HEK293 (cell line): ENCODE measurements at regions not wholly inside any gene's neighbourhood (a gene's known extent, or its start where the extent isn't known, plus 50 kb on each side); places are given as distances from the start of the nearest gene placed in this dataset.
"Not testable (repeated sequence)": the region's sequence is repeated elsewhere in the genome, so short reads cannot be mapped to it uniquely, and the experiment has no call there.

Experiments used
- CTCF ChIA-PET: fragments of 350-600 bp; formaldehyde crosslinking; extraction: SDS; loops from one replicate; lab custom pipeline; 2021; ENCODE audit warnings: antibody characterized with exemption; lab: Yijun Ruan, JAX
- POLR2A ChIA-PET: fragments of 300-600 bp; formaldehyde crosslinking; extraction: SDS; loops from one replicate; lab custom pipeline; 2020; ENCODE audit warnings: antibody characterized with exemption, inconsistent platforms; lab: Yijun Ruan, JAX
- H3K27ac ChIP-seq: fragments of 200-500 bp; sonication (Bioruptor generic); 2 replicates; pipeline ENCODE4 v1.5.1; 2014; ENCODE audit warnings: low read depth, low read length, control low read depth, inconsistent platforms; ENCODE audit errors: extremely low read depth
- H3K36me3 ChIP-seq, 2 experiments: fragments of 200-500 bp in 1 of 2; sonication (Bioruptor generic) in 1 of 2; 1 replicate in 1 of 2; 2 replicates in 1 of 2; pipeline ENCODE4 v1.5.1; 2014 to 2017; ENCODE audit warnings: inconsistent platforms in 2 of 2, low read length in 2 of 2; ENCODE audit not compliant: control insufficient read depth in 2 of 2, insufficient read depth in 1 of 2
- H3K4me1 ChIP-seq: fragments of 200-500 bp; sonication (Bioruptor generic); 2 replicates; pipeline ENCODE4 v1.5.1; 2014; ENCODE audit warnings: mild to moderate bottlenecking, low read length, inconsistent platforms; ENCODE audit not compliant: control insufficient read depth, insufficient read depth
- H3K4me3 ChIP-seq: 2 replicates; pipeline ENCODE4 v1.5.1; 2011; ENCODE audit warnings: low read depth, mild to moderate bottlenecking, control low read depth, low read length, moderate library complexity
- H3K9me3 ChIP-seq: fragments of 200-500 bp; sonication (Bioruptor generic); 2 replicates; pipeline ENCODE4 v1.5.1; 2014; ENCODE audit warnings: low read depth, low read length, inconsistent platforms; ENCODE audit not compliant: control insufficient read depth, insufficient read depth
- KLF10 ChIP-seq: fragments of 450-650 bp; IDR thresholded peaks from 2 replicates; pipeline ENCODE4 v1.5.1; 2018; ENCODE audit warnings: missing biosample characterization, mild to moderate bottlenecking, missing genetic modification characterization
- SETDB1 ChIP-seq: IDR thresholded peaks from one replicate; pipeline ENCODE4 v1.6.1; 2017; ENCODE audit warnings: mild to moderate bottlenecking, low read length, moderate library complexity, mixed read lengths; ENCODE audit not compliant: insufficient read length
- TCF7L2 ChIP-seq: IDR thresholded peaks from 2 replicates; pipeline ENCODE4 v1.6.1; 2011; ENCODE audit warnings: low read depth, mild to moderate bottlenecking, inconsistent platforms, low read length, moderate library complexity, borderline replicate concordance
- ZBTB17 ChIP-seq: fragments of 450-650 bp; formaldehyde crosslinking; IDR thresholded peaks from 2 replicates; pipeline ENCODE4 v1.5.1; 2016; ENCODE audit warnings: missing biosample characterization, missing genetic modification characterization
- ZBTB6 ChIP-seq: fragments of 450-650 bp; formaldehyde crosslinking; IDR thresholded peaks from 2 replicates; pipeline ENCODE4 v1.5.1; 2017; ENCODE audit warnings: missing biosample characterization, missing genetic modification characterization
- ZBTB7A ChIP-seq: fragments of 450-650 bp; formaldehyde crosslinking; IDR thresholded peaks from 2 replicates; pipeline ENCODE4 v1.5.1; 2016; ENCODE audit warnings: low read depth, missing biosample characterization, missing genetic modification characterization
- ZBTB8A ChIP-seq: fragments of 450-650 bp; formaldehyde crosslinking; IDR thresholded peaks from 2 replicates; pipeline ENCODE4 v1.5.1; 2016; ENCODE audit warnings: missing biosample characterization, missing genetic modification characterization
- ZFHX2 ChIP-seq: fragments of 450-650 bp; formaldehyde crosslinking; conservative IDR thresholded peaks from 2 replicates; pipeline ENCODE4 v1.5.1; 2016; ENCODE audit warnings: missing biosample characterization, missing genetic modification characterization
- ZNF146 ChIP-seq: fragments of 450-650 bp; formaldehyde crosslinking; IDR thresholded peaks from 2 replicates; pipeline ENCODE4 v1.5.1; 2016; ENCODE audit warnings: missing biosample characterization, missing genetic modification characterization
- ZNF148 ChIP-seq: fragments of 450-650 bp; formaldehyde crosslinking; IDR thresholded peaks from 2 replicates; pipeline ENCODE4 v1.5.0; 2017; ENCODE audit warnings: missing biosample characterization, missing genetic modification characterization, borderline replicate concordance
- ZNF184 ChIP-seq: fragments of 450-650 bp; IDR thresholded peaks from 2 replicates; pipeline ENCODE4 v1.5.1; 2018; ENCODE audit warnings: missing biosample characterization, mild to moderate bottlenecking, missing genetic modification characterization
- ZNF274 ChIP-seq, 2 experiments: fragments of 200-500 bp in 1 of 2; fragments of 450-650 bp in 1 of 2; sonication (Bioruptor generic) in 1 of 2; formaldehyde crosslinking in 1 of 2; IDR thresholded peaks; 2 replicates each; pipeline versions ENCODE4 v1.5.1 to v1.6.1; 2014 to 2016; ENCODE audit warnings: borderline replicate concordance in 1 of 2, inconsistent platforms in 1 of 2, low read length in 1 of 2, missing biosample characterization in 1 of 2, missing genetic modification characterization in 1 of 2
- ZNF624 ChIP-seq: fragments of 450-650 bp; formaldehyde crosslinking; IDR thresholded peaks from 2 replicates; pipeline ENCODE4 v1.5.1; 2017; ENCODE audit warnings: missing biosample characterization, missing genetic modification characterization
- ZNF660 ChIP-seq: fragments of 450-650 bp; IDR thresholded peaks from 2 replicates; pipeline ENCODE4 v1.5.1; 2018; ENCODE audit warnings: missing biosample characterization, mild to moderate bottlenecking, missing genetic modification characterization
- TF ChIP-seq, protein P1 (sequence below): fragments of 450-650 bp; IDR thresholded peaks from 2 replicates; pipeline ENCODE4 v1.5.1; 2018; ENCODE audit warnings: missing biosample characterization, missing genetic modification characterization
- TF ChIP-seq, protein P2 (sequence below): fragments of 450-650 bp; formaldehyde crosslinking; IDR thresholded peaks from 2 replicates; pipeline ENCODE4 v1.5.1; 2016; ENCODE audit warnings: missing biosample characterization, missing genetic modification characterization
- TF ChIP-seq, protein P3 (sequence below): fragments of 450-650 bp; formaldehyde crosslinking; IDR thresholded peaks from 2 replicates; pipeline ENCODE4 v1.5.1; 2017; ENCODE audit warnings: missing biosample characterization, missing genetic modification characterization
- TF ChIP-seq, protein P4 (sequence below): sonication (generic); formaldehyde crosslinking; IDR thresholded peaks from 2 replicates; pipeline ENCODE4 v1.8.1; 2022; ENCODE audit warnings: mild to moderate bottlenecking, moderate library complexity, missing genetic modification reagents
- TF ChIP-seq, protein P5 (sequence below): fragments of 450-650 bp; formaldehyde crosslinking; IDR thresholded peaks from 2 replicates; pipeline ENCODE4 v1.5.1; 2016; ENCODE audit warnings: missing biosample characterization, missing genetic modification characterization

DNA sequence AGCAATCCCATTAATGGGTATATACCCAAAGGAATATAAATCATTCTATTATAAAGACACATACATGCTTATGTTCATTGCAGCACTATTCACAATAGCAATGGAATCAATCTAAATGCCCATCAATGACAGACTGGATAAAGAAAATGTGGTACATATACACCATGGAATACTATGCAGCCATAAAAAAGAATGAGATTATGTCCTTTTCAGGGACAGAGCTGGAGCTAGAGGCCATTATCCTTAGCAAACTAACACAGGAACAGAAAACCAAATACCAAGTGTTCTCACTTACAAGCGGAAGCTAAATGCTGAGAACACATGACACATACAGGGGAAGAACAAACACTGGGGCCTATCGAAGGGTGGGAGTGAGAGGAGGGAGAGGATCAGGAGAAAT, 276.3 kb downstream of the RRAGC start:
- H3K27ac ChIP-seq, H3K36me3 ChIP-seq, POLR2A ChIA-PET, H3K4me3 ChIP-seq, H3K4me1 ChIP-seq, H3K9me3 ChIP-seq, CTCF ChIA-PET: not testable (repeated sequence)
- peak; percentile 92 for TF ChIP-seq ZNF146

- Histone ChIP-seq H3K27ac (no peak overlapping the region), H3K4me3 (no peak overlapping the region), H3K9me3 (no peaks in the 10 kb centered on the region), H3K36me3 (no peaks in the 10 kb centered on the region), H3K4me1 (no peaks in the 10 kb centered on the region)
- POLR2A ChIA-PET: no interaction called here
- TF ChIP-seq KLF10 (tag by site-specific recombination) (no peak), ZNF184 (tag by site-specific recombination) (0 out of 2 replicates have a peak, but pooled peaks have one; percentile 32), ZFHX2 (peak; percentile 45), ZBTB17 (tag by site-specific recombination) (0 out of 2 replicates have a peak, but pooled peaks have one; percentile 19), SETDB1 (no peak)
- CTCF ChIA-PET: interaction anchor here (0.6 to 0.9 kb wide), 2 partner anchors 71 to 957 kb away, joined by 4 read pairs; no protein-coding TSS in a partner anchor
Observed at GRCh38 chr1:38581396-38581795, 278.2 kb downstream of the RRAGC start.

DNA sequence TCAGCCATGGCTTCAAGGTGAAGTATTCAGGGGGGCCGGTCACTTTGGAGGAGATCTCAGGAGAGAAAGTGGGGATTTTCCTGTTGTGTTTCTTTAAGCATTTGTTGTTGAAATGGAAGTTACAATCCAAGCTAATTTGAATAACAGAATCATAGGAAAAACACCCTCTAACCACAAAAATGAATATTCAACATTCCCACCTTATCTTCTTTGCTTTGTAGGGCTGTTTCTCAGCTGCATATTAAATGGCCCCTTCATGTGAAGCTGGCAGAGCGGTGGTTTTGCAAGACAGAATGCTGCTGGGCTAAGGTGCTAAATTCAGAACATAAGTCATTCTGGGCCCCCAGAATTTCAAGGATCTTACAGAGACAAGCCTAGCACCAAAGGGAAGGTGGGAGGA, 279.0 kb downstream of the RRAGC start:
- Histone ChIP-seq H3K4me1 (no peaks in the 10 kb centered on the region), H3K4me3 (no peak overlapping the region), H3K36me3 (no peaks in the 10 kb centered on the region), H3K27ac (no peak overlapping the region), H3K9me3 (no peaks in the 10 kb centered on the region)
- POLR2A ChIA-PET: no interaction called here
- CTCF ChIA-PET: interaction anchor here (0.9 to 1.3 kb wide), 3 partner anchors 10 to 238 kb away, joined by 3 to 4 read pairs (median 3); no protein-coding TSS in a partner anchor
- TF ChIP-seq ZNF624 (tag by site-specific recombination) (no peak), TCF7L2 (no peak), ZBTB8A (tag by site-specific recombination) (no peak), ZNF274 (IDR thresholded peaks at IDR 0.05; ENCODE audit: low read length) (no peak), ZNF274 (tag by site-specific recombination; IDR thresholded peaks at IDR 0.05; ENCODE audit: borderline replicate concordance) (no peak), ZNF184 (tag by site-specific recombination) (no peak), ZNF148 (tag by site-specific recombination) (no peak), ZBTB7A (no peak), ZBTB6 (tag by site-specific recombination) (no peak), ZNF660 (tag by site-specific recombination) (no peak)
- TF ChIP-seq, protein P1, sequence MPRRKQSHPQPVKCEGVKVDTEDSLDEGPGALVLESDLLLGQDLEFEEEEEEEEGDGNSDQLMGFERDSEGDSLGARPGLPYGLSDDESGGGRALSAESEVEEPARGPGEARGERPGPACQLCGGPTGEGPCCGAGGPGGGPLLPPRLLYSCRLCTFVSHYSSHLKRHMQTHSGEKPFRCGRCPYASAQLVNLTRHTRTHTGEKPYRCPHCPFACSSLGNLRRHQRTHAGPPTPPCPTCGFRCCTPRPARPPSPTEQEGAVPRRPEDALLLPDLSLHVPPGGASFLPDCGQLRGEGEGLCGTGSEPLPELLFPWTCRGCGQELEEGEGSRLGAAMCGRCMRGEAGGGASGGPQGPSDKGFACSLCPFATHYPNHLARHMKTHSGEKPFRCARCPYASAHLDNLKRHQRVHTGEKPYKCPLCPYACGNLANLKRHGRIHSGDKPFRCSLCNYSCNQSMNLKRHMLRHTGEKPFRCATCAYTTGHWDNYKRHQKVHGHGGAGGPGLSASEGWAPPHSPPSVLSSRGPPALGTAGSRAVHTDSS (tag by site-specific recombination): no peak
- TF ChIP-seq, protein P2, sequence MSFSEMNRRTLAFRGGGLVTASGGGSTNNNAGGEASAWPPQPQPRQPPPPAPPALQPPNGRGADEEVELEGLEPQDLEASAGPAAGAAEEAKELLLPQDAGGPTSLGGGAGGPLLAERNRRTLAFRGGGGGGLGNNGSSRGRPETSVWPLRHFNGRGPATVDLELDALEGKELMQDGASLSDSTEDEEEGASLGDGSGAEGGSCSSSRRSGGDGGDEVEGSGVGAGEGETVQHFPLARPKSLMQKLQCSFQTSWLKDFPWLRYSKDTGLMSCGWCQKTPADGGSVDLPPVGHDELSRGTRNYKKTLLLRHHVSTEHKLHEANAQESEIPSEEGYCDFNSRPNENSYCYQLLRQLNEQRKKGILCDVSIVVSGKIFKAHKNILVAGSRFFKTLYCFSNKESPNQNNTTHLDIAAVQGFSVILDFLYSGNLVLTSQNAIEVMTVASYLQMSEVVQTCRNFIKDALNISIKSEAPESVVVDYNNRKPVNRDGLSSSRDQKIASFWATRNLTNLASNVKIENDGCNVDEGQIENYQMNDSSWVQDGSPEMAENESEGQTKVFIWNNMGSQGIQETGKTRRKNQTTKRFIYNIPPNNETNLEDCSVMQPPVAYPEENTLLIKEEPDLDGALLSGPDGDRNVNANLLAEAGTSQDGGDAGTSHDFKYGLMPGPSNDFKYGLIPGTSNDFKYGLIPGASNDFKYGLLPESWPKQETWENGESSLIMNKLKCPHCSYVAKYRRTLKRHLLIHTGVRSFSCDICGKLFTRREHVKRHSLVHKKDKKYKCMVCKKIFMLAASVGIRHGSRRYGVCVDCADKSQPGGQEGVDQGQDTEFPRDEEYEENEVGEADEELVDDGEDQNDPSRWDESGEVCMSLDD (tag by site-specific recombination): no peak
- TF ChIP-seq, protein P3, sequence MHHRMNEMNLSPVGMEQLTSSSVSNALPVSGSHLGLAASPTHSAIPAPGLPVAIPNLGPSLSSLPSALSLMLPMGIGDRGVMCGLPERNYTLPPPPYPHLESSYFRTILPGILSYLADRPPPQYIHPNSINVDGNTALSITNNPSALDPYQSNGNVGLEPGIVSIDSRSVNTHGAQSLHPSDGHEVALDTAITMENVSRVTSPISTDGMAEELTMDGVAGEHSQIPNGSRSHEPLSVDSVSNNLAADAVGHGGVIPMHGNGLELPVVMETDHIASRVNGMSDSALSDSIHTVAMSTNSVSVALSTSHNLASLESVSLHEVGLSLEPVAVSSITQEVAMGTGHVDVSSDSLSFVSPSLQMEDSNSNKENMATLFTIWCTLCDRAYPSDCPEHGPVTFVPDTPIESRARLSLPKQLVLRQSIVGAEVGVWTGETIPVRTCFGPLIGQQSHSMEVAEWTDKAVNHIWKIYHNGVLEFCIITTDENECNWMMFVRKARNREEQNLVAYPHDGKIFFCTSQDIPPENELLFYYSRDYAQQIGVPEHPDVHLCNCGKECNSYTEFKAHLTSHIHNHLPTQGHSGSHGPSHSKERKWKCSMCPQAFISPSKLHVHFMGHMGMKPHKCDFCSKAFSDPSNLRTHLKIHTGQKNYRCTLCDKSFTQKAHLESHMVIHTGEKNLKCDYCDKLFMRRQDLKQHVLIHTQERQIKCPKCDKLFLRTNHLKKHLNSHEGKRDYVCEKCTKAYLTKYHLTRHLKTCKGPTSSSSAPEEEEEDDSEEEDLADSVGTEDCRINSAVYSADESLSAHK (tag by site-specific recombination): no peak
- TF ChIP-seq, protein P4, sequence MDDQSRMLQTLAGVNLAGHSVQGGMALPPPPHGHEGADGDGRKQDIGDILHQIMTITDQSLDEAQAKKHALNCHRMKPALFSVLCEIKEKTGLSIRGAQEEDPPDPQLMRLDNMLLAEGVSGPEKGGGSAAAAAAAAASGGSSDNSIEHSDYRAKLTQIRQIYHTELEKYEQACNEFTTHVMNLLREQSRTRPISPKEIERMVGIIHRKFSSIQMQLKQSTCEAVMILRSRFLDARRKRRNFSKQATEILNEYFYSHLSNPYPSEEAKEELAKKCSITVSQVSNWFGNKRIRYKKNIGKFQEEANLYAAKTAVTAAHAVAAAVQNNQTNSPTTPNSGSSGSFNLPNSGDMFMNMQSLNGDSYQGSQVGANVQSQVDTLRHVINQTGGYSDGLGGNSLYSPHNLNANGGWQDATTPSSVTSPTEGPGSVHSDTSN (CRISPR knock-in tag): no peak
- TF ChIP-seq, protein P5, sequence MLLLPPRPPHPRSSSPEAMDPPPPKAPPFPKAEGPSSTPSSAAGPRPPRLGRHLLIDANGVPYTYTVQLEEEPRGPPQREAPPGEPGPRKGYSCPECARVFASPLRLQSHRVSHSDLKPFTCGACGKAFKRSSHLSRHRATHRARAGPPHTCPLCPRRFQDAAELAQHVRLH (tag by site-specific recombination): no peak
